GM12878 (cell line): ENCODE measurements at regions not wholly inside any gene's neighbourhood (a gene's known extent, or its start where the extent isn't known, plus 50 kb on each side); places are given as distances from the start of the nearest gene placed in this dataset.
"Not testable (repeated sequence)": the region's sequence is repeated elsewhere in the genome, so short reads cannot be mapped to it uniquely, and the experiment has no call there.

Source experiments
- ATAC-seq: fragments of 200-7000 bp; cut with Tn5 transposase; 3 replicates; pipeline ENCODE4 v1.9.1; 2020; ENCODE audit warnings: mild to moderate bottlenecking, moderate library complexity
- BruUV-seq: library from RNA; stranded (reverse); fragments of 400-500 nt; replicated peaks from 2 replicates; lab custom pipeline; 2021; lab: Mats Ljungman, UMichigan
- CTCF ChIA-PET: fragments of 300-600 bp; sonication (Branson Sonifier 250); formaldehyde crosslinking; extraction: SDS; loops from one replicate; lab custom pipeline; 2021; ENCODE audit warnings: inconsistent platforms; lab: Yijun Ruan, JAX
- POLR2A ChIA-PET: fragments of 350-600 bp; formaldehyde crosslinking; extraction: SDS; loops from one replicate; lab custom pipeline; 2021; ENCODE audit warnings: inconsistent platforms; lab: Charles Lee
- RAD21 ChIA-PET: fragments of 300-600 bp; sonication (Branson Sonifier 250); formaldehyde crosslinking; loops from one replicate; lab custom pipeline; 2023; ENCODE audit warnings: antibody characterized with exemption; ENCODE audit not compliant: unreplicated experiment; lab: Charles Lee
- SMC1A ChIA-PET: fragments of 300-600 bp; sonication (Branson Sonifier 250); formaldehyde crosslinking; loops from one replicate; lab custom pipeline; 2023; ENCODE audit not compliant: unreplicated experiment, uncharacterized antibody; lab: Charles Lee
- DNase-seq: peaks from one replicate; pipeline ENCODE4 v3.0.0-alpha.2; 2011; ENCODE audit warnings: low read depth, low spot score
- FAIRE-seq: peaks from 3 replicates; lab custom pipeline; 2011; peaks lifted over from hg19 to GRCh38; lab: Jason Lieb, UNC
- H2AFZ ChIP-seq: 2 replicates; pipeline ENCODE4 v1.6.0; 2011; ENCODE audit warnings: low read depth, low read length, control low read depth; ENCODE audit not compliant: control insufficient read depth
- H3K27ac ChIP-seq: 2 replicates; pipeline ENCODE4 v1.5.1; 2011; ENCODE audit warnings: control low read depth; ENCODE audit not compliant: control insufficient read depth, insufficient read depth
- H3K27me3 ChIP-seq, 2 experiments: replicated peaks in 1 of 2; 2 replicates each; pipeline versions ENCODE4 v1.6.0 to v1.6.1; 2011; ENCODE audit warnings: low read length in 1 of 2; ENCODE audit not compliant: control insufficient read depth in 2 of 2, insufficient read depth in 2 of 2
- H3K36me3 ChIP-seq, 2 experiments: 2 replicates each; pipeline ENCODE4 v1.5.1; 2011; ENCODE audit warnings: low read length in 1 of 2; ENCODE audit not compliant: control insufficient read depth in 2 of 2, insufficient read depth in 2 of 2
- H3K4me1 ChIP-seq: 2 replicates; pipeline ENCODE4 v1.6.1; 2011; ENCODE audit warnings: mild to moderate bottlenecking, low read length, moderate library complexity, mixed read lengths; ENCODE audit not compliant: control insufficient read depth, insufficient read depth
- H3K4me2 ChIP-seq: 2 replicates; pipeline ENCODE4 v1.6.0; 2011; ENCODE audit warnings: control low read depth; ENCODE audit not compliant: control insufficient read depth, insufficient read depth
- H3K4me3 ChIP-seq: fragments of 200-600 bp; sonication (generic); 2 replicates; pipeline ENCODE4 v1.5.1; 2016
- H3K79me2 ChIP-seq: 2 replicates; pipeline ENCODE4 v1.6.0; 2011; ENCODE audit warnings: low read length; ENCODE audit not compliant: control insufficient read depth, insufficient read depth
- H3K9ac ChIP-seq: 2 replicates; pipeline ENCODE4 v1.8.0; 2011; ENCODE audit warnings: low read length, control low read depth, mixed read lengths; ENCODE audit not compliant: control insufficient read depth, insufficient read depth
- H3K9me3 ChIP-seq: replicated peaks from 3 replicates; pipeline ENCODE4 v1.5.1; 2011; ENCODE audit warnings: mild to moderate bottlenecking, low read length; ENCODE audit not compliant: control insufficient read depth, insufficient read depth
- H4K20me1 ChIP-seq: 2 replicates; pipeline ENCODE4 v1.6.0; 2011; ENCODE audit not compliant: control insufficient read depth, insufficient read depth
- BCL11A ChIP-seq: IDR thresholded peaks from 2 replicates; pipeline ENCODE4 v1.6.1; 2011; ENCODE audit warnings: low read depth, low read length
- CREM ChIP-seq: IDR thresholded peaks from 2 replicates; pipeline ENCODE4 v1.6.1; 2014; ENCODE audit warnings: antibody characterized with exemption, low read depth
- MTA2 ChIP-seq: fragments of 450-650 bp; IDR thresholded peaks from 2 replicates; pipeline ENCODE4 v1.6.1; 2016; ENCODE audit warnings: low read depth, mild to moderate bottlenecking, moderate library complexity
- NFIC ChIP-seq: IDR thresholded peaks from 2 replicates; pipeline ENCODE4 v1.6.1; 2012; ENCODE audit warnings: low read depth, mild to moderate bottlenecking, inconsistent platforms, low read length, moderate library complexity
- NFXL1 ChIP-seq: fragments of 450-650 bp; IDR thresholded peaks from 2 replicates; pipeline ENCODE4 v1.6.1; 2017; ENCODE audit warnings: antibody characterized with exemption, mild to moderate bottlenecking, borderline replicate concordance
- NR2C2 ChIP-seq: IDR thresholded peaks from 2 replicates; pipeline ENCODE4 v1.6.1; 2011; ENCODE audit warnings: borderline replicate concordance, low read depth; ENCODE audit not compliant: control insufficient read depth, insufficient read length
- NR2F1 ChIP-seq: fragments of 450-650 bp; conservative IDR thresholded peaks from 2 replicates; pipeline ENCODE4 v1.6.1; 2017; ENCODE audit warnings: mild to moderate bottlenecking
- SP1 ChIP-seq: IDR thresholded peaks from one replicate; pipeline ENCODE4 v1.6.1; 2011; ENCODE audit warnings: low read depth, low read length
- TCF3 ChIP-seq: IDR thresholded peaks from 2 replicates; pipeline ENCODE4 v1.6.1; 2012; ENCODE audit warnings: low read depth, mild to moderate bottlenecking, low read length, borderline replicate concordance; ENCODE audit not compliant: insufficient read depth
- WGBS: methylation state at CpG from one replicate; pipeline ENCODE4 v1.1.6; 2016; ENCODE audit warnings: low lambda C conversion rate; ENCODE audit not compliant: insufficient replicate concordance, insufficient coverage; ENCODE audit errors: missing lambda C conversion rate; 5-methylcytosine and 5-hydroxymethylcytosine counted together
- in situ Hi-C: fragments of 300-500 bp; cut with MboI; formaldehyde crosslinking; loops from 9 replicates; pipeline ENCODE4 v1.14.3; 2018; ENCODE audit warnings: mixed read lengths
- intact Hi-C: fragments of 100-400 bp; cut with micrococcal nuclease; formaldehyde crosslinking; loops from one replicate; pipeline ENCODE4 v1.14.2; 2022; ENCODE audit not compliant: unreplicated experiment

DNA sequence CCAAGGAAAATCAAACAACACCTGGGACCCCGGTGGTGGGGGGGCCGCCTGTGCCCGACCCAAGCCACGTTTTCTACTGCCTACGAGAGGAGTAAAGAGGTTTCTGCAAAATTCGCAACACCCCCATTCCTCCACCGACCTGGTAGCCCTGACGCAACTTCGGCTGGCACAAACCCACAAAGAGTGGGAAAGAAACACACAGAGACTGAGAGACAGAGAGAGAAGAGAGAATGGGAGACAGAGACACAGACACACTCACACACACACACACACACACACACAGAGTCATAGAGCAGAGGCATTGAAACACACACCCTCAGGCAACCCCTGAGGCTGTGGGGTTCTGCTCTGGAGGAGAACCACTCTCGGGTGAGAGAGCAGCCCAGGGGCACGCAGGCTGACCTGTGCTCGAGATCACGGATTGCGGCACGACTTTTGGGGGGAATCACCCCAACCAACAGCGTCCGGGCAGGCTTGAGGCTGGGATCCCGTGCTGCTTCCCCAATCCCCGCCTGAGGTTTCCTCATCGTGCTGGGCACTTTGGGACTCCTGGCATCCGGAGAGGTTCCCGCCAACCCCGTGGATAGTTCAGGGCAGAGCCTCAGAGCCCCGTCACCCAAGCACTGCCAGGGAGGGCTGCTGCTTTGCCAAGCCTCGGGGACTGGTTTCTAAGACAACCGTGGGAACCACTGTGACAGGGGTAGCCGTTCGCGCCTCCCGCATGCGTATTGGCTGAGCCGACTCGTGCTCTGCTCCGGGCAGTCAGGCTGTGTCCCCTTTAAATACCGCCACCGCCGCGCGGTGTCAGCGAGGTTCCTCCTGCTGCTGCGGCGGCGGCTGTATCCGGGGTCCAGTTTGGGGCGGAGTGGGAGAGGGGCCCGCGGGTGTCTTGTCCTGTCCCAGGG lies 682.4 kb upstream of the TPTE start (continued):
- TF ChIP-seq MTA2 (no peak), CREM (no peak), NR2C2 (no peak), NR2F1 (no peak), BCL11A (no peak), NFIC (no peak), NFXL1 (no peak), SP1 (no peak), TCF3 (no peak)

DNA sequence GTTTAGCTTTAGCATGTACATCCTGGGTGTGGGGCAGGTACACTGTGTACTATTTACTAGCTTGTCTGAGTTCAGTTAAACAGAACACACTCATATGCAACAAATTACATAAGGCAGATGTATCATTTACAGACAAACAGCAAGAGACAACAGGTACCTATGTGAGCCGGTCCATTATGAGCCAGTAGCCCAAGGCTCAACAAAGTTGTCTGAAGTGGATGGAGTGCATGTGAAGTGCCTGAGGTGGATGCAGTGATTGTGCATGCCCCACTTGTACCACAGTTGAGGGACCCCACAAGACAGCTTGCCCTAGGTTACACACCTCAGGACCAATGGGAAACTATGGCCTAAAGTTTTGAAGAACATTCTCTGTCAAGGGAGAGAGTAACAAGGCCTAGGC lies 677.3 kb upstream of the TPTE start:
- H2AFZ ChIP-seq, H4K20me1 ChIP-seq, CTCF ChIA-PET, H3K4me2 ChIP-seq, intact Hi-C loops, H3K27me3 ChIP-seq, DNase-seq, H3K4me3 ChIP-seq, H3K4me1 ChIP-seq, H3K36me3 ChIP-seq, RAD21 ChIA-PET, H3K9ac ChIP-seq, POLR2A ChIA-PET, H3K79me2 ChIP-seq, BruUV-seq, H3K27ac ChIP-seq, ATAC-seq, H3K9me3 ChIP-seq, in situ Hi-C loops, FAIRE-seq, SMC1A ChIA-PET: not testable (repeated sequence)
- WGBS = 20% methylated on average over 1 of the region's 1 CpG

DNA sequence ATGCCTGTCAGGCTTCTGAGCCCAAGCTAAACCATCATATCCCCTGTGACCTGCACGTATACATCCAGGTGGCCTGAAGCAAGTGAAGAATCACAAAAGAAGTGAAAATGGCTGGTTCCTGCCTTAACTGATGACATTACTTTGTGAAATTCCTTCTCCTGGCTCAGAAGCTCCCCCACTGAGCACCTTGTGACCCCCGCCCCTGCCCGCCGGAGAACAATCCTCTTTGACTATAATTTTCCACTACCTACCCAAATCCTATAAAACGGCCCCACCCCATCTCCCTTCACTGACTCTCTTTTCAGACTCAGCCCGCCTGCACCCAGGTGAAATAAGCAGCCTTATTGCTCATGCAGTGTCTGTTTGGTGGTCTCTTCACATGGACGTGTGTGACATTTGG lies 673.9 kb upstream of the TPTE start:
- ATAC-seq, H3K9me3 ChIP-seq, CTCF ChIA-PET, H3K27ac ChIP-seq, H3K9ac ChIP-seq, H3K27me3 ChIP-seq, H4K20me1 ChIP-seq, H3K4me3 ChIP-seq, intact Hi-C loops, SMC1A ChIA-PET, RAD21 ChIA-PET, BruUV-seq, H2AFZ ChIP-seq, H3K4me2 ChIP-seq, H3K4me1 ChIP-seq, DNase-seq, POLR2A ChIA-PET, FAIRE-seq, H3K36me3 ChIP-seq, in situ Hi-C loops, H3K79me2 ChIP-seq: not testable (repeated sequence)
- 33% methylated on average over 7 of the region's 7 CpGs for WGBS

DNA sequence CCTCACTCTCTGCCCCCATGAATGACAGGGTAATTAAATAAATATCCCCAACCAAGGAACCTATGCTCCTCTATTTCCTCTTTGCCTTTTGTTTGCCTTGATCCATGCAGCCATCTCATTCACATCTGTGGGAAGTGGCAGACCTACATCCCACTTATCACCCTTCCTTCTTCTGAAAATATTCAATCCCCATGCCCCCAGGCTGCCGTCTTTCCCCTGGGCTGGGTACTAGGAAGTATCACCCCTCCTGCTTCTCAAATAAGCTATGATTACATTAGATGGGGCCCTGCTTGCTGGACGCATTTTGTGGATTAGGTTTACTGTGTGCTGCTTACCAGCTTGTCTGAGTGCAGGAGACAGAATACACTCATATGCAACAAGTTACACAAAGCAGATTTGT lies 670.2 kb upstream of the TPTE start:
- not testable (repeated sequence) for ATAC-seq, BruUV-seq, H4K20me1 ChIP-seq

More for the DNA sequence above, 670.2 kb upstream of the TPTE start:
- H3K36me3 ChIP-seq, H3K4me2 ChIP-seq, H3K79me2 ChIP-seq, CTCF ChIA-PET, H3K4me1 ChIP-seq, SMC1A ChIA-PET, RAD21 ChIA-PET, FAIRE-seq, in situ Hi-C loops, H2AFZ ChIP-seq, H3K4me3 ChIP-seq, H3K9ac ChIP-seq, H3K9me3 ChIP-seq, POLR2A ChIA-PET, H3K27me3 ChIP-seq, DNase-seq, intact Hi-C loops, H3K27ac ChIP-seq: not testable (repeated sequence)
- 33% methylated on average over 2 of the region's 2 CpGs for WGBS
